HepG2 (cell line): ENCODE measurements at regions not wholly inside any gene's neighbourhood (a gene's known extent, or its start where the extent isn't known, plus 50 kb on each side); places are given as distances from the start of the nearest gene placed in this dataset.
A peak's percentile ranks its signal among the peaks of the same experiment; 100 is the strongest.

Experiments
- ATAC-seq: fragments of 200-7000 bp; cut with Tn5 transposase; 3 replicates; pipeline ENCODE4 v1.9.1; 2020; ENCODE audit warnings: mild to moderate bottlenecking, moderate library complexity
- BruUV-seq: library from RNA; stranded (reverse); fragments of 400-500 nt; replicated peaks from 2 replicates; lab custom pipeline; 2021; lab: Mats Ljungman, UMichigan
- CTCF ChIA-PET: fragments of 300-600 bp; formaldehyde crosslinking; extraction: SDS; loops from one replicate; lab custom pipeline; 2021; ENCODE audit warnings: low total read pairs, inconsistent platforms, low intra/inter-chr PET ratio; lab: Yijun Ruan, JAX
- POLR2A ChIA-PET: fragments of 350-600 bp; sonication (Branson Sonifier 250); formaldehyde crosslinking; loops from one replicate; lab custom pipeline; 2020; ENCODE audit warnings: antibody characterized with exemption, inconsistent platforms; lab: Yijun Ruan, JAX
- DNase-seq: peaks from one replicate; pipeline ENCODE4 v3.0.0-alpha.2; 2015; ENCODE audit warnings: low spot score
- FAIRE-seq: peaks from 3 replicates; lab custom pipeline; 2011; peaks lifted over from hg19 to GRCh38; lab: Jason Lieb, UNC
- H2AFZ ChIP-seq: one replicate; pipeline ENCODE4 v1.6.1; 2011; ENCODE audit warnings: low read length, inconsistent platforms
- H3K27ac ChIP-seq: fragments of 300-600 bp; 3 replicates; pipeline ENCODE4 v1.8.0; 2011; ENCODE audit warnings: mixed run types, mild to moderate bottlenecking, mixed read lengths, low read length, inconsistent platforms; ENCODE audit not compliant: insufficient read depth; ENCODE audit errors: extremely low read length
- H3K27me3 ChIP-seq, 2 experiments: fragments of 200-600 bp in 1 of 2; 2 replicates in 1 of 2; 3 replicates in 1 of 2; pipeline versions ENCODE4 v1.6.0 to v1.8.0; 2011; ENCODE audit warnings: low read length in 2 of 2, mild to moderate bottlenecking in 2 of 2, moderate library complexity in 2 of 2, inconsistent platforms in 1 of 2; ENCODE audit not compliant: insufficient read depth in 2 of 2, control insufficient read depth in 1 of 2
- H3K36me3 ChIP-seq, 2 experiments: fragments of 200-600 bp in 1 of 2; replicated peaks in 1 of 2; 2 replicates in 1 of 2; 3 replicates in 1 of 2; pipeline versions ENCODE4 v1.5.1 to v1.8.0; 2011; ENCODE audit warnings: low read length in 2 of 2, inconsistent platforms in 1 of 2; ENCODE audit not compliant: insufficient read depth in 2 of 2, control insufficient read depth in 1 of 2
- H3K4me1 ChIP-seq: 2 replicates; pipeline ENCODE4 v1.5.1; 2012; ENCODE audit warnings: low read length, inconsistent platforms; ENCODE audit not compliant: insufficient read depth
- H3K4me2 ChIP-seq: 2 replicates; pipeline ENCODE4 v1.6.0; 2011; ENCODE audit warnings: low read depth, low read length, inconsistent platforms
- H3K4me3 ChIP-seq, 3 experiments: fragments of 200-600 bp in 1 of 3; sonication (generic), shearing (Covaris generic) in 1 of 3; replicated peaks in 1 of 3; 2 replicates each; pipeline ENCODE4 v1.5.1; 2011 to 2016; ENCODE audit warnings: low read length in 3 of 3, inconsistent platforms in 2 of 3, low read depth in 2 of 3, mild to moderate bottlenecking in 2 of 3, control low read depth in 1 of 3, mixed read lengths in 1 of 3; ENCODE audit not compliant: insufficient read depth in 1 of 3
- H3K79me2 ChIP-seq: one replicate; pipeline ENCODE4 v1.6.1; 2011; ENCODE audit warnings: low read length, inconsistent platforms; ENCODE audit not compliant: insufficient read depth
- H3K9ac ChIP-seq: 2 replicates; pipeline ENCODE4 v1.6.0; 2011; ENCODE audit warnings: mild to moderate bottlenecking, low read depth, low read length, inconsistent platforms; ENCODE audit not compliant: insufficient read depth
- H3K9me3 ChIP-seq: 2 replicates; pipeline ENCODE4 v1.5.1; 2012; ENCODE audit warnings: mild to moderate bottlenecking, low read length
- H4K20me1 ChIP-seq: 2 replicates; pipeline ENCODE4 v1.6.0; 2011; ENCODE audit warnings: inconsistent platforms, mild to moderate bottlenecking, low read length, moderate library complexity; ENCODE audit not compliant: insufficient read depth
- AGO2 ChIP-seq: fragments of 200-400 bp; formaldehyde crosslinking; optimal IDR thresholded peaks from 2 replicates; pipeline ENCODE3; 2017; ENCODE audit warnings: mild to moderate bottlenecking, low read depth, low read length, moderate library complexity
- EP300 ChIP-seq, 3 experiments: sonication (generic) in 1 of 3; formaldehyde crosslinking in 1 of 3; IDR thresholded peaks; 2 replicates each; pipeline versions ENCODE4 v1.5.1 to v1.6.1; 2011 to 2020; ENCODE audit warnings: low read depth in 2 of 3, low read length in 2 of 3, borderline replicate concordance in 1 of 3, improper control_type of control experiment in 1 of 3, mild to moderate bottlenecking in 1 of 3, missing genetic modification reagents in 1 of 3, moderate library complexity in 1 of 3
- JUN ChIP-seq: sonication (generic); formaldehyde crosslinking; IDR thresholded peaks from 2 replicates; pipeline ENCODE4 v1.4.0; 2020; ENCODE audit warnings: mild to moderate bottlenecking, missing genetic modification reagents
- MEIS2 ChIP-seq: sonication (generic); formaldehyde crosslinking; IDR thresholded peaks from 2 replicates; pipeline ENCODE4 v1.9.0; 2021; ENCODE audit warnings: mild to moderate bottlenecking, missing genetic modification reagents
- SOX13 ChIP-seq, 3 experiments: fragments of 450-650 bp in 1 of 3; sonication (generic) in 1 of 3; formaldehyde crosslinking in 1 of 3; IDR thresholded peaks in 2 of 3; conservative IDR thresholded peaks in 1 of 3; 2 replicates each; pipeline versions ENCODE4 v1.5.0 to v1.6.1; 2016 to 2020; ENCODE audit warnings: antibody characterized with exemption in 1 of 3, mild to moderate bottlenecking in 1 of 3, missing compliant biosample characterization in 1 of 3, missing genetic modification reagents in 1 of 3, moderate library complexity in 1 of 3
- TRIM24 ChIP-seq: sonication (generic); formaldehyde crosslinking; IDR thresholded peaks from 2 replicates; pipeline ENCODE4 v1.8.0; 2022; ENCODE audit warnings: mild to moderate bottlenecking, missing genetic modification reagents
- ZNF251 ChIP-seq: sonication (generic); formaldehyde crosslinking; IDR thresholded peaks from 2 replicates; pipeline ENCODE4 v1.9.0; 2021; ENCODE audit warnings: mild to moderate bottlenecking, missing genetic modification reagents
- ZNF274 ChIP-seq: sonication (generic); formaldehyde crosslinking; IDR thresholded peaks from 2 replicates; pipeline ENCODE4 v1.5.1; 2020; ENCODE audit warnings: mild to moderate bottlenecking, missing genetic modification reagents
- ZNF3 ChIP-seq: IDR thresholded peaks from 2 replicates; pipeline ENCODE4 v1.7.0; 2017; ENCODE audit warnings: inconsistent platforms
- ZNF878 ChIP-seq: sonication (generic); formaldehyde crosslinking; IDR thresholded peaks from 2 replicates; pipeline ENCODE4 v1.8.1; 2023; ENCODE audit warnings: mild to moderate bottlenecking, missing genetic modification reagents, moderate library complexity
- ZSCAN12 ChIP-seq: sonication (generic); formaldehyde crosslinking; IDR thresholded peaks from 2 replicates; pipeline ENCODE4 v1.9.0; 2021; ENCODE audit warnings: mild to moderate bottlenecking, missing genetic modification reagents
- WGBS: methylation state at CpG from one replicate; pipeline ENCODE4 v1.1.6; 2017; ENCODE audit warnings: low lambda C conversion rate; 5-methylcytosine and 5-hydroxymethylcytosine counted together
- in situ Hi-C: cut with HindIII; loops from 2 replicates; pipeline ENCODE4 v1.10.0; 2017; ENCODE audit warnings: low pct_unique_long_range_greater_than_20kb; ENCODE audit not compliant: extremely low pct_ligation_motif_present
- intact Hi-C: fragments of 100-400 bp; cut with micrococcal nuclease; formaldehyde crosslinking; loops from one replicate; pipeline ENCODE4 v1.10.0; 2022; ENCODE audit not compliant: unreplicated experiment
- TF ChIP-seq, protein P1 (sequence below): sonication (generic); formaldehyde crosslinking; IDR thresholded peaks from 2 replicates; pipeline ENCODE4 v1.8.1; 2023; ENCODE audit warnings: mild to moderate bottlenecking, moderate library complexity, missing genetic modification reagents
- TF ChIP-seq, protein P2 (sequence below): sonication (generic); formaldehyde crosslinking; IDR thresholded peaks from 2 replicates; pipeline ENCODE4 v1.4.0; 2020; ENCODE audit warnings: missing genetic modification reagents, borderline replicate concordance

DNA sequence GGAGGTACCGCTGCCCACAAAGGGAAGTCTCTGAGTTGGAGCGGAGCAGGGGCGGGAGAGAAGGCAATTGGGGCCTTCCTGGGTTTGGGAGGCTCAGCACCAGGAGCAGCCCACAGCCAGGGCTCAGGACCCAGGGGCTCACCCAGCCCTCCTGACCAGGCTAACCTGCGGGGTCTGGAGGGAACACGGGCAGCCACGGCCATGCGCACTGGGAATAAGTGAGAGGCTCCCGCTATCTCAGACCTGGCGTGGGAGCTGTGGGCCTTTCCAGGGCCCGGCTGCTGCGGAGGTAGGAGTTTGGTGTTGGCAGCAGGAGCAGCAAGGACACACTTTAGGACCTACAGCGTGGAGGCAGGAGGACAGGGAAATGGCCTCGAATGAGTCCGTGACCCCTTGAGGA, 69.0 kb downstream of the RRM2 start:
- no peak overlapping the region for H3K4me3 ChIP-seq
- TF ChIP-seq JUN (no peak), ZNF878 (CRISPR knock-in tag) (no peak), AGO2 (peak; percentile 46), ZNF3 (no peak)
- H3K36me3 ChIP-seq: peaks cover 0 to 7% of the 10 kb centered on the region in 2 experiments; a peak in 2 of 5 replicates
- no peak overlapping the region for H3K9ac ChIP-seq
- DNase-seq: no peak
- in situ Hi-C loops: no loop called here
- H3K9me3 ChIP-seq: no peaks in the 10 kb centered on the region
- no peak for FAIRE-seq
- H4K20me1 ChIP-seq: no peaks in the 10 kb centered on the region
- POLR2A ChIA-PET: no interaction called here
- CTCF ChIA-PET: no interaction called here
- no peaks in the 10 kb centered on the region for H3K79me2 ChIP-seq
- H3K4me1 ChIP-seq: no peaks in the 10 kb centered on the region
- no peak overlapping the region for H3K27ac ChIP-seq
- intact Hi-C loops: no loop called here
- no peaks in the 10 kb centered on the region for H3K27me3 ChIP-seq
- WGBS: 98% methylated on average over 14 of the region's 14 CpGs
- no TSS peak for BruUV-seq
- no peak overlapping the region for H2AFZ ChIP-seq
- ATAC-seq: no peak
- no peak overlapping the region for H3K4me2 ChIP-seq

DNA sequence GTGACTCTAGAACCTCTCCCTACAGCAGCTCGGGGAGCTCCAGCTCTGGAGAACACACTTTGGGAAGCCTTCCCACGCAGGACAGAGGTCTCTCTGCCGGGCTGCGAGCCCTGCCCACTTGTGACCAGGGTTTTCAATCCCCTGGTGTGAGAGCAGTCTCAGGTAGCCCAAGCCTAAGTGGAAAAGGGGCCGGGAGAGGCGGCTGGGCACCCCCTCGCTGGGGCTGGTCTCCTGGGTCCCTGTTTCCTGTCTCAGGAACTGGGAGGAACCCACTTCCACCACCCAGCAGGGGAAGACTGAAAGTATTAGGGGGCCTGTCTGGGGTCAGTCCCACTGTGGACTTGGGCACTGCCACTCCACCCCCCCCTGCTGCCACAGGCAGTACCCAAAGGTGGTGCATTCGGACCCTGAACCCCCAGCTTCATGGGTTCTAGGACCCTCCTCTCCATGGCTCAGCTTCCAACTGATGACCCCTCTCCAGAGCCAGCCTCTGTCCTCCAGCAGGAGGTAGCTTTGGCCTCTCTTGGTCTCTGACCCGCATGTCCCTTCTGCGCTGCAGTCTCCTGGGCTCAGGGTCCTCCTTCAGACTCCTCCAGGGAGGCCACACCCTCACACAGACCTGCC, 70.0 kb downstream of the RRM2 start:
- no peak for ATAC-seq
- no peaks in the 10 kb centered on the region for H3K4me1 ChIP-seq
- H4K20me1 ChIP-seq: no peaks in the 10 kb centered on the region
- no peak overlapping the region for H3K4me3 ChIP-seq
- no peak overlapping the region for H3K4me2 ChIP-seq
- H2AFZ ChIP-seq: no peak overlapping the region
- in situ Hi-C loops: no loop called here
- H3K79me2 ChIP-seq: no peaks in the 10 kb centered on the region
- ChIA-PET POLR2A (no interaction called here), CTCF (no interaction called here)
- H3K36me3 ChIP-seq: peaks cover 0 to 6% of the 10 kb centered on the region in 2 experiments; a peak in 2 of 5 replicates
- no peak overlapping the region for H3K27ac ChIP-seq
- BruUV-seq: no TSS peak
- FAIRE-seq: no peak
- 97% methylated on average over 9 of the region's 10 CpGs for WGBS
- no peak overlapping the region for H3K9ac ChIP-seq
- DNase-seq: no peak
- no peaks in the 10 kb centered on the region for H3K27me3 ChIP-seq
- intact Hi-C loops: no loop called here
- no peaks in the 10 kb centered on the region for H3K9me3 ChIP-seq
- TF ChIP-seq ZSCAN12 (CRISPR knock-in tag): no peak
- TF ChIP-seq, protein P1, sequence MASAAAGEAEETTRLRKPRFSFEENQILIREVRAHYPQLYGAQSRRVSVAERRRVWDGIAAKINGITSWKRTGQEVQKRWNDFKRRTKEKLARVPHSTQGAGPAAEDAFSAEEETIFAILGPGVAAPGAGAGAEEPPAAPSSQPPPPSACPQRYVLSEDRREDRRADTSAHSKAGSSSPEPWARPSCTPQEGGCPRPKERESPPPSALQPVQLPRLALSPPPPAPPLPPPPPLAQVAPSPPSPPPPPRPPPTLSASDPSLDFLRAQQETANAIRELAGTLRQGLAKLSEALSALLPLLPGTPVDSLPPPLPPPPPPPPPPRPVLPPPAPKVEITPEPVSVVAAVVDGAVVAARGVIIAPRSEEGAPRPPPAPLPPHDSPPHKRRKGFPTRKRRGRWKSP (CRISPR knock-in tag): no peak
- TF ChIP-seq, protein P2, sequence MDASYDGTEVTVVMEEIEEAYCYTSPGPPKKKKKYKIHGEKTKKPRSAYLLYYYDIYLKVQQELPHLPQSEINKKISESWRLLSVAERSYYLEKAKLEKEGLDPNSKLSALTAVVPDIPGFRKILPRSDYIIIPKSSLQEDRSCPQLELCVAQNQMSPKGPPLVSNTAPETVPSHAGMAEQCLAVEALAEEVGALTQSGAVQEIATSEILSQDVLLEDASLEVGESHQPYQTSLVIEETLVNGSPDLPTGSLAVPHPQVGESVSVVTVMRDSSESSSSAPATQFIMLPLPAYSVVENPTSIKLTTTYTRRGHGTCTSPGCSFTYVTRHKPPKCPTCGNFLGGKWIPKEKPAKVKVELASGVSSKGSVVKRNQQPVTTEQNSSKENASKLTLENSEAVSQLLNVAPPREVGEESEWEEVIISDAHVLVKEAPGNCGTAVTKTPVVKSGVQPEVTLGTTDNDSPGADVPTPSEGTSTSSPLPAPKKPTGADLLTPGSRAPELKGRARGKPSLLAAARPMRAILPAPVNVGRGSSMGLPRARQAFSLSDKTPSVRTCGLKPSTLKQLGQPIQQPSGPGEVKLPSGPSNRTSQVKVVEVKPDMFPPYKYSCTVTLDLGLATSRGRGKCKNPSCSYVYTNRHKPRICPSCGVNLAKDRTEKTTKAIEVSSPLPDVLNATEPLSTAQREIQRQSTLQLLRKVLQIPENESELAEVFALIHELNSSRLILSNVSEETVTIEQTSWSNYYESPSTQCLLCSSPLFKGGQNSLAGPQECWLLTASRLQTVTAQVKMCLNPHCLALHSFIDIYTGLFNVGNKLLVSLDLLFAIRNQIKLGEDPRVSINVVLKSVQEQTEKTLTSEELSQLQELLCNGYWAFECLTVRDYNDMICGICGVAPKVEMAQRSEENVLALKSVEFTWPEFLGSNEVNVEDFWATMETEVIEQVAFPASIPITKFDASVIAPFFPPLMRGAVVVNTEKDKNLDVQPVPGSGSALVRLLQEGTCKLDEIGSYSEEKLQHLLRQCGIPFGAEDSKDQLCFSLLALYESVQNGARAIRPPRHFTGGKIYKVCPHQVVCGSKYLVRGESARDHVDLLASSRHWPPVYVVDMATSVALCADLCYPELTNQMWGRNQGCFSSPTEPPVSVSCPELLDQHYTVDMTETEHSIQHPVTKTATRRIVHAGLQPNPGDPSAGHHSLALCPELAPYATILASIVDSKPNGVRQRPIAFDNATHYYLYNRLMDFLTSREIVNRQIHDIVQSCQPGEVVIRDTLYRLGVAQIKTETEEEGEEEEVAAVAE (CRISPR knock-in tag): no peak
- TF ChIP-seq ZNF274: no peak
- TF ChIP-seq TRIM24: no peak
- no peak for TF ChIP-seq ZNF251 (CRISPR knock-in tag)
- no peak for TF ChIP-seq EP300 (IDR thresholded peaks at IDR 0.05; ENCODE audit: low read depth in 2 of 2, low read length in 2 of 2)
- TF ChIP-seq EP300 (CRISPR knock-in tag; IDR thresholded peaks at IDR 0.05; ENCODE audit: borderline replicate concordance): no peak
- no peak for TF ChIP-seq SOX13 (IDR thresholded peaks at IDR 0.05)
- no peak for TF ChIP-seq SOX13 (CRISPR knock-in tag; conservative IDR thresholded peaks at IDR 0.05 in 1 of 2, IDR thresholded peaks at IDR 0.05 in 1 of 2)
- no peak for TF ChIP-seq MEIS2 (CRISPR knock-in tag)
